ENCODE measurements at regions not wholly inside any gene's neighbourhood (a gene's known extent, or its start where the extent isn't known, plus 50 kb on each side); places are given as distances from the start of the nearest gene placed in this dataset.

DNA sequence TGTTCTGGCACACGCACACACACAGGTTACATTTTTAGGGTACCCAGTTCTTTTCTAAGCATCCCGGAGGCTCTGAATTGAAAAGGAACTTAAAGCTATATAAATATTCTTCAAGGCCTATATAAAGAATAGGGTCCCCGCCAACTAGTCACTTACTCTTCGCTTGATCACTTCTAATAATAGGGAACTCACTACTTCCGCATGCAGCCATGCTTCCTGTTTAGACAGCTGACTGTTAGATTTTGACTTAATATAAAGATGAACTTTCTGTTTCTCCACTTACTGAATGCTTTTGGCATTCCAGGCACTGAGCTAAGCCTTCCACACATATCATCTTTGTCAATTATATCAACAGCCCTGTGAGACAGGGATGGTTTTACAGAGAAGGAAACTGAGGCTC lies 259.6 kb downstream of the TSHZ3 start:
- Histone ChIP-seq H3K9me2 (ENCODE audit: insufficient read depth, low read length) (no peaks in the 10 kb centered on the region), H3K36me3 (ENCODE audit: insufficient read depth, low read length) (no peaks in the 10 kb centered on the region), H3K4me2 (ENCODE audit: low read length) (no peak overlapping the region), H3K79me2 (replicated peaks; ENCODE audit: insufficient read depth, low read length) (no peaks in the 10 kb centered on the region), H2AFZ (ENCODE audit: low read depth, low read length) (no peak overlapping the region), H3K27ac (ENCODE audit: low read length) (no peak overlapping the region), H3K4me3 (ENCODE audit: low read length) (no peak overlapping the region), H3F3A (ENCODE audit: insufficient read depth, low read length, poor library complexity, severe bottlenecking) (peaks cover 4% of the 10 kb centered on the region), H4K20me1 (ENCODE audit: insufficient read depth) (no peaks in the 10 kb centered on the region), H3K27me3 (ENCODE audit: insufficient read depth, low read depth, low read length) (no peaks in the 10 kb centered on the region), H3K9ac (ENCODE audit: low read length) (no peak overlapping the region), H3K9me3 (ENCODE audit: low read length) (no peaks in the 10 kb centered on the region)
- TF ChIP-seq RAD21 (conservative IDR thresholded peaks at IDR 0.05): no peak
- no peak for TF ChIP-seq REST (IDR thresholded peaks at IDR 0.05; ENCODE audit: borderline replicate concordance)
- no peak for TF ChIP-seq MXI1 (conservative IDR thresholded peaks at IDR 0.05; ENCODE audit: poor library complexity, severe bottlenecking)
- TF ChIP-seq, protein P1, sequence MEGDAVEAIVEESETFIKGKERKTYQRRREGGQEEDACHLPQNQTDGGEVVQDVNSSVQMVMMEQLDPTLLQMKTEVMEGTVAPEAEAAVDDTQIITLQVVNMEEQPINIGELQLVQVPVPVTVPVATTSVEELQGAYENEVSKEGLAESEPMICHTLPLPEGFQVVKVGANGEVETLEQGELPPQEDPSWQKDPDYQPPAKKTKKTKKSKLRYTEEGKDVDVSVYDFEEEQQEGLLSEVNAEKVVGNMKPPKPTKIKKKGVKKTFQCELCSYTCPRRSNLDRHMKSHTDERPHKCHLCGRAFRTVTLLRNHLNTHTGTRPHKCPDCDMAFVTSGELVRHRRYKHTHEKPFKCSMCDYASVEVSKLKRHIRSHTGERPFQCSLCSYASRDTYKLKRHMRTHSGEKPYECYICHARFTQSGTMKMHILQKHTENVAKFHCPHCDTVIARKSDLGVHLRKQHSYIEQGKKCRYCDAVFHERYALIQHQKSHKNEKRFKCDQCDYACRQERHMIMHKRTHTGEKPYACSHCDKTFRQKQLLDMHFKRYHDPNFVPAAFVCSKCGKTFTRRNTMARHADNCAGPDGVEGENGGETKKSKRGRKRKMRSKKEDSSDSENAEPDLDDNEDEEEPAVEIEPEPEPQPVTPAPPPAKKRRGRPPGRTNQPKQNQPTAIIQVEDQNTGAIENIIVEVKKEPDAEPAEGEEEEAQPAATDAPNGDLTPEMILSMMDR (IDR thresholded peaks at IDR 0.05; ENCODE audit: poor library complexity, severe bottlenecking): no peak
- TF ChIP-seq SMC3 (conservative IDR thresholded peaks at IDR 0.05; ENCODE audit: poor library complexity): no peak
- TF ChIP-seq TAF1 (IDR thresholded peaks at IDR 0.05; ENCODE audit: low read depth): no peak
- no peak for TF ChIP-seq EP300 (conservative IDR thresholded peaks at IDR 0.05; ENCODE audit: poor library complexity, severe bottlenecking)
- TF ChIP-seq EZH2 (IDR thresholded peaks at IDR 0.05; ENCODE audit: borderline replicate concordance, insufficient read depth, low read length, poor library complexity, severe bottlenecking): no peak
- no peak for TF ChIP-seq POLR2AphosphoS5 (IDR thresholded peaks at IDR 0.05)

- H3K27ac ChIP-seq (ENCODE audit: low read length): no peak overlapping the region
Observed at GRCh38 chr19:31085125-31085524, 264.1 kb downstream of the TSHZ3 start.

More at GRCh38 chr19:31085125-31085524, 264.1 kb downstream of the TSHZ3 start:
- TF ChIP-seq, protein P1 (IDR thresholded peaks at IDR 0.05; ENCODE audit: poor library complexity, severe bottlenecking): no peak
- no peak for TF ChIP-seq MXI1 (conservative IDR thresholded peaks at IDR 0.05; ENCODE audit: poor library complexity, severe bottlenecking)
- TF ChIP-seq EP300 (conservative IDR thresholded peaks at IDR 0.05; ENCODE audit: poor library complexity, severe bottlenecking): no peak
- TF ChIP-seq TAF1 (IDR thresholded peaks at IDR 0.05; ENCODE audit: low read depth): no peak
- Histone ChIP-seq H3K9ac (ENCODE audit: low read length) (no peak overlapping the region), H3K4me3 (ENCODE audit: low read length) (no peak overlapping the region), H3K27me3 (ENCODE audit: insufficient read depth, low read depth, low read length) (no peaks in the 10 kb centered on the region), H3K9me2 (ENCODE audit: insufficient read depth, low read length) (no peaks in the 10 kb centered on the region), H2AFZ (ENCODE audit: low read depth, low read length) (no peak overlapping the region), H3K4me2 (ENCODE audit: low read length) (no peak overlapping the region), H3F3A (ENCODE audit: insufficient read depth, low read length, poor library complexity, severe bottlenecking) (no peaks in the 10 kb centered on the region), H3K79me2 (replicated peaks; ENCODE audit: insufficient read depth, low read length) (no peaks in the 10 kb centered on the region), H3K36me3 (ENCODE audit: insufficient read depth, low read length) (no peaks in the 10 kb centered on the region), H4K20me1 (ENCODE audit: insufficient read depth) (no peaks in the 10 kb centered on the region), H3K9me3 (ENCODE audit: low read length) (no peaks in the 10 kb centered on the region)

Data from neural cell (in vitro differentiated cells).